22Rv1 (cell line): ENCODE measurements at regions not wholly inside any gene's neighbourhood (a gene's known extent, or its start where the extent isn't known, plus 50 kb on each side); places are given as distances from the start of the nearest gene placed in this dataset.

Source experiments
- CTCF ChIP-seq: fragments of 450-650 bp; IDR thresholded peaks from 2 replicates; pipeline ENCODE4 v1.5.1; 2017; ENCODE audit warnings: mild to moderate bottlenecking
- ZFX ChIP-seq: fragments of 450-650 bp; IDR thresholded peaks from 2 replicates; pipeline ENCODE4 v1.6.1; 2017; ENCODE audit warnings: antibody characterized with exemption, borderline replicate concordance

- TF ChIP-seq ZFX (no peak), CTCF (no peak)
Observed at GRCh38 chr4:60989141-60989540, 211.0 kb upstream of the ADGRL3 start.
